GM19328 (cell line): ENCODE measurements at regions not wholly inside any gene's neighbourhood (a gene's known extent, or its start where the extent isn't known, plus 50 kb on each side); places are given as distances from the start of the nearest gene placed in this dataset.
"Not testable (repeated sequence)": the region's sequence is repeated elsewhere in the genome, so short reads cannot be mapped to it uniquely, and the experiment has no call there.

ENCODE experiments used
- ATAC-seq: cut with Tn5 transposase; IDR thresholded peaks from one replicate; pipeline ENCODE4 v1.9.1; 2021; ENCODE audit warnings: mild to moderate bottlenecking, moderate library complexity; ENCODE audit not compliant: unreplicated experiment

DNA sequence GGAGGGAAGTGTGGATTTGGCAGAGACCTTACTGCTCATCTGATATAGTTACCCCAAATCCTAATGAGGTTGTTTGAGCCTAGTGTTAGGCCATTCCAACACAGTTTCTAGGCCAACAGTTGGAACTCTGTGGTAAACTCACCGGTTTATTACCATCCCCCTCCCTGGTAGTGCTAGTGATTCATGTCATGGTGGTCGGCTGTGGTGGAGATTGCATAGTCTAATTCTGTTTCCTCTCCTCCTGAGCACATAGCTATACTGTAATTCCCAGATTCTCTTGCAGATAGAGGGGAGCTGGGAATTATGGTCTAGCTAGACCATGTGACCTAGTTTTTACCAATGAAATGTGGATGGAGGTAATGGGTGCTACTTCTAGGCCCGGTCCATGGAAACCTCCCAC, 123.7 kb upstream of the KIF26B start:
- no peak for ATAC-seq

GRCh38 chr1:245026247-245026646, 128.5 kb upstream of the KIF26B start:
- ATAC-seq: no peak

DNA sequence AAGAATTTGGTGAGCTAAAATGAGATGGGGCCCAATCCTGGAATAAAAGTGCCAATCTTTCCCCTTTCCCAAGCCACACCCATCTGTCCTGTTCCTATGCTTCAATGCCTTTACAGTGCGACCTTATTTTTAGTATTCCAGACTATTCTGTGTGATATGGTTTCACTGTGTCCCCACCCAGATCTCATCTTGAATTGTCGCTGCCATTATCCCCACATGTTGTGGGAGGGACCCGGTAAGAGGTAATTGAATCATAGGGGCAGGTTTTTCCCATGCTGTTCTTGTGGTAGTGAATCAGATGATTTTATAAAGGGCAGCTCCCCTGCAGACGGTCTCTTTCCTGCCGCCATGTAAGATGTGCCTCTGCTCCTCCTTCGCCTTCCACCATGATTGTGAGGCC, 129.3 kb upstream of the KIF26B start:
- no peak for ATAC-seq

GRCh38 chr1:245023222-245023621, 131.6 kb upstream of the KIF26B start:
- no peak for ATAC-seq

- ATAC-seq: no peak
These were observed 134.8 kb upstream of the KIF26B start for GRCh38 chr1:245019910-245020486.

DNA sequence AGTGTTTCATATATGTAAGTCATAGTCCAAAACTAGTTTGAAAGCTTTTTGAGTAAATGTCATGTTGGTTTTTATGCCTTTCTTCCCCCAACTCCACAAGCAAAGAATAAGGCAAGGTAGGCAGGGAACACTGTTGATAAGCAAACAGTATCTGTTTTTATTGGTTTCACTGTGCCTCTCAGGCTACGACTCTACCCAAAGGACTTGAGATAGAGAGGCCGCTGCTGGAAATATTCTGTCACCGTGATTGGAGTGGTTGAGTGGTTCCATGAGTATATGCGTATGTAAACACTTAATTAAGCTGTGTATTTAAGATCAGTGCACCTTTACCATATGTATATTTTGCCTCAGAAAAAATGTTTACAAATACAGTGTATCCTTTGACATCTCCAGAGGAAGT, 138.1 kb upstream of the KIF26B start:
- no peak for ATAC-seq

- ATAC-seq: no peak
These were observed 139.8 kb upstream of the KIF26B start for GRCh38 chr1:245015031-245015430.

DNA sequence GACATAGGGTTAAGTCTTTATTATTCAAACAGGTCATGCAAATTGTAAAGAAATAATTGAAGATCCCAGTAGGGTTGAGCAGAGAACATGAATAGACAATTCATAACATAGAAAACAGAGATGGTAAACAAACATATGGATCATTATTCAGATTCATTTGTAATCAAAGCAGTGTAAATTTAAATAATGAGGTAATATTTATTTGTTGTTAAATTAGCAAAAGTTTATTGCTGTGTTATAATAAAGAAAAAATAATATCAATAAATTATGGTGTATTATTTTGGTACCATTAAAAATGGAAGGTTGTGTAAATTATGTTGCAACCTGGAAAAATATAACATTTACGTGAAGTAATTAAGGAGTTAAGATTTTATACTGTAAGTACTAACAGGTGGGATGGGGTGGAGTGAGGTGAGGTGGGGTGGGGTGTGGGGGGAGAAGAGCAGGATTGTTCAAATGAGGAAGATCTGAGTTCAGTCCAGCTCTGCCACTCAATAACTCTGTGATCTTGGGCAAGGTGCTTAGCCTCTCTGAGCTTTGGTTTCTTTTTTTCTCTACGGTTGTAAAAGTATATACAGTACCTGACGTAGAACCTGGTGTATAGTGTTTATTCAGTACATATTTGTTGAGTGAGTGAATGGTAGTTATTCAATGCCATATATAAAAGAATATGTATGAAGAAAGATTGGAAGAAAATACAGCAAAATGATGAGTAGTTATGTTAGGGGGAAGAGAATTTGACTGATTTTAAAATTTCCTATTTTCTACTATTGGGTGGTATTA, 140.3 kb upstream of the KIF26B start:
- no peak for ATAC-seq

- ATAC-seq: no peak
These were observed 144.7 kb upstream of the KIF26B start for GRCh38 chr1:245010018-245010614.

- no peak for ATAC-seq
These were observed 144.4 kb upstream of the HNRNPU start for GRCh38 chr1:245008761-245009160.

DNA sequence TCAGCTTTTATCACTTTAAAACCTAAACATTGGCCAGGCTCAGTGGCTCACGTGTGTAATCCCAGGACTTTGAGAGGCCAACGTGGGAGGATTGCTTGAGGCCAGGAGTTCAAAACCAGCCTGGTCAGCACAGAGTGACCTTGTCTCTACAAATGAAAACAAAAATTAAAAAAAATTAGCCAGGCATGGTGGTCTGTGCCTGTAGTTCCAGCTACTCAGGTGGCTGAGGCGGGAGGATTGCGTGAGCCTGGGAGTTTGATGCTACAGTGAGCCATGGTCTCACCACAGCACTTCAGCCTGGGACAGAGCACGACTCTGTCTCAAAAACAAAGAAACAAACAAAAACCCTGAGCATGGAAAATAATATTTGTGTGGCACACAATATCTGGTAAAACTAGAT, 143.5 kb upstream of the HNRNPU start:
- no peak for ATAC-seq

GRCh38 chr1:245003246-245003645, 138.9 kb upstream of the HNRNPU start:
- ATAC-seq: no peak

DNA sequence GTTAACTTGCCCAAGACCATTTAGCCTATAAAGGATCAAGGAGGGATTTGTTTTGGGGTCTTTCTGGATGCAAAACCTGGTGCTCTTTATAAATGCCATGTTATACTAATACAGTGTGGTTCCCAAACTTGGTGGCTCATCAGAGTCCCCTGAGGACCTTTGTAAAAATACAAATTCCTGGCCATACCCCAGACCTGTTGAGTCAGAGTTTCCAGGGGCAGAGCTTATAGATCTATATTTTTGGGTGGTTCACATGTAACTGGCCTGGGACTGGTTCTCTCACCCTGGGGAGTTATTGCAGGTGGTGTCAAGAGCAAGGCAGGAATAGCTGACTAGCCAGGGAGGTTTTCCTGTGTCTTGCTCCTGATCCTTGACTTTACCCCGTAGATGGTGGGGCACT, 136.9 kb upstream of the HNRNPU start:
- ATAC-seq: no peak

DNA sequence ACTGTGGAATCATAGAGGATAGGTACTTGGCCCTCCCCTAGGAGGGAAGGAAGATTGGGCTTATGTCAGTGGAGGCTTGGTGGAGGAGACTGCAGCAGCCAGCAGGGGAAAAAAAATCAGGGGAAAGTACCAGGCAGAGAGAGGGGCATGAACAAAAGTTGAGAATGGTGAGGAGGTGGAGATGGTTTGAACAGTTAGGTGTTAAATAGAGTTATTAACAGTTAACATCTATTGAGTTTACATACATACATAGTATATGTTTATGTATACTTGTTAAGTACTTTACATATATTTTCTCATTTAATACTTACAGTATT, 136.5 kb upstream of the HNRNPU start:
- ATAC-seq: no peak

DNA sequence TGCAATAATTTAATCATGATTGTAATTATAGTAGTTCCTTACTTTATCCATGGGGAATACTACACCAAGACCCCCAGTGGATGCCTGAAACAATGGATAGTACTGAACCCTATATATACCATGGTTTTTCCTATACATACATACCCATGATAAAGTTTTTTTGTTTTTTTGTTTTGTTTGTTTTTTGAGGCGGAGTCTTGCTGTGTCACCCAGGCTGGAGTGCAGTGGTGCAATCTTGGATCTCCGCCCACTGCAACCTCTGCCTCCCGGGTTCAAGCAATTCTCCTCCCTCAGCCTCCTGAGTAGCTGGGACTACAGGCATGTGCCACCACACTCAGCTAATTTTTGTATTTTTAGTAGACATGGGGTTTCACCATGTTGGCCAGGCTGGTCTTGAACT, 135.3 kb upstream of the HNRNPU start:
- not testable (repeated sequence) for ATAC-seq

DNA sequence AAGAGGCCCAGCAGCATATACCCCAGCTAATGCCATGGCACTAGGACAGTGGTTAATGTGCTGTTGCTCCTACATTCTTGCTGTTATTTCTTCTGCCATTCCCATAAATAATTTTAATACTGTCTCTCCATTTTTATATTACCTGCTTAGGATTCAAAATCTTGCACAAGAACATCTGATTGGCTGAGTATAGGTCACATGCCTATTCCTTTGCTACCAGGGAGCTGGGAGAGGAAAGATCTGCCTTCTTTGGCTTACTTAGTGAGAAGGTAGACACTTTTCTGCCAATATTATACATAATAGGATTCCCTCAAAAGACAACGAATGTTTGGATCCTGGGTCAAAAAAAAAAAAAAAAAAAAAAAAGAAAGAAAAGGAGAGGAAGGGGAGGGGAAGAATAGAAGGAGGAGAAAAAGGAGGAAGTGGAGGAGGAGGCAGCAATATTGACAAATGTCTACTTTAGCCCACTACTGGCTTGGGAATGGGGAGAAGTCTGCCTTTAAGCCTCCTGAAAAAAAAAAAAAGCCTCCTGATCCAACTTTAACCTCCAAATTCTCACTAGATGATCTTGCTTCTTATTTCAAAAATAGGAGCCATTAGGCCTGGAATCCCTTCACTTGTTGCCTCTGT, 134.5 kb upstream of the HNRNPU start:
- ATAC-seq: no peak

DNA sequence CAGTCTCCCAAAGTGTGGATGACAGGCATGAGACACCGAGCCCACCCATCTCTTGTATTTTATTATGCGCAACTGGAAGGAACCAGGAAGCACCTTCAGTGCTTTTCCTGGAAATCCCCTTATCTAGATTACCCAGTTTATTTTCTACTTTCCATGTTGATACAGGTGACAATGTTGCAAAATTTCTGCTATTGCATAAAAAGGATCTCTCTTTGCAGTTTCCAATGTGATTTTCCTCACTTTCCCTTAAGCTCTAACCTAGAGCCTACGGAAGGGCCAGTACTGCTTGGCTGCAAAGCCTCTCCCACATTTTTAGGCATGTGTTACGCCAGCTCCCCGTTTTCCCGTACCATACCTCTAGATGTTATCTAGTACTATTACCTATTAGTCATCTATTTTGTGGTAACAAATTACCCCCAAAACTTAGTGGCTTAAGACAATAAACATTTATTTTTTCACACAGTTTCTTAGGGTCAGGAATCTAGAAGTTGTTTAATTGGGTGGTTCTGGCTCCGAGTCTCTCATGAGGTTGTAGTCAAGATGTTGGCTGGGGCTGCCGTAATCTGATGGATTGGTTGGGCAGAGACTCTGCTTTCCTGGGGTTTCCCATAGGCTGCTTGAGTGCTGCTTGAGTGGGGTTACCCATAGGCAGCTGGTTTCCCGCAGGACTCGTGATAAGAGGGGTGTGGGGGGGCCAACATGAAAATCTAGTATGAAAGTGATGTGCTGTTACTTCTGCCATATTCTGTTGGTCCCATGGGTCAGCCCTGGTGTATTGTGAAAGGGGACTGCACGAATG, 131.5 kb upstream of the HNRNPU start:
- no peak for ATAC-seq

- no peak for ATAC-seq
These were observed 128.5 kb upstream of the HNRNPU start for GRCh38 chr1:244992833-244993232.

DNA sequence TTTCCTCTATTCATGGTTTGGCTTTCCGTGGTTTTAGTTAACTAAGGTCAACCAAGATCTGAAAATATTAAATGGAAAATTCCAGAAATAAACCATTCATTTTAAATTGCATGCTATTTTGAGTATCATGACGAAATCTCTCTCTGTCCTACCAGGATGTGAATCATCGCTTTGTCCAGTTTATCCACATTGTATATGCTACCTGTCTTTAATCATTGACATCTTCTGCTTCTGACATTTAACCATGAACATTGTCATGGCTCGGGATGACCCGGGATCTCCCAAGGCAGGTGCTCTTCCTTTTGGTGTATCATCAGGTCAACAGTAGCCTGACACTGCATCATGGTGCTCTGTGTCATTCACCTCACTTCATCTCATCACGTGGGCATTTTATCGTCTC, 125.5 kb upstream of the HNRNPU start:
- ATAC-seq: no peak

- ATAC-seq: no peak
These were observed 124.2 kb upstream of the HNRNPU start for GRCh38 chr1:244988521-244988920.

DNA sequence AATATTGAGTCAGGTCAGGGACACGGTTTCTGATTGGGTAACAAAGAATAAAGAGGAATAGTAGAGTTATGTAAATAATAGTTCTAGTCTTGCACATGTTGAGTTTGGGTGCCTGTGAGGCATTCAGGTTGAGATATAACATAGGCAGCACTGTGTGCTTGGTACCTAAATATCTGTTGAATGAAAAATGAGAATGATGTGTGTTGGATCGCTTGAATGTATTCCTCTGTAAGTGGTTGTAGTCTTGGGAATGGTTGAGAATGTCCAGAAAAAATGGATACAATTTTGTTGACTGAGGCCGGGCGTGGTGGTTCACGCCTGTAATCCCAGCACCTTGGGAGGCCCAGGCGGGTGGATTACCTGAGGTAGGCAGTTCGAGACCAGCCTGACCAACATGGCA, 116.3 kb upstream of the HNRNPU start:
- ATAC-seq: no peak
